Spleen (tissue), 7 donors: ENCODE measurements at regions not wholly inside any gene's neighbourhood (a gene's known extent, or its start where the extent isn't known, plus 50 kb on each side); places are given as distances from the start of the nearest gene placed in this dataset.

Experiments
- CTCF ChIP-seq, 11 experiments: fragments of 200-600 bp in 7 of 11; fragments of 450-650 bp in 4 of 11; sonication (generic) in 4 of 11; IDR thresholded peaks in 8 of 11; conservative IDR thresholded peaks in 3 of 11; 1 replicate in 7 of 11; 2 replicates in 4 of 11; pipeline versions ENCODE4 v1.4.0 to v1.8.0; 2016 to 2021; ENCODE audit warnings: antibody characterized with exemption in 11 of 11, inconsistent platforms in 4 of 11, mild to moderate bottlenecking in 1 of 11
- POLR2AphosphoS5 ChIP-seq, 3 donors: sonication (generic); formaldehyde crosslinking; IDR thresholded peaks; one replicate each; pipeline ENCODE4 v1.5.1; 2017; ENCODE audit warnings: antibody characterized with exemption in 3 of 3
- donor health status: DM: no; HTN: no; CAD: no; lungs with moderate emphysema.
- donor health status: DM: no; HTN: no; CAD: no.
- donor health status: DM: no; HTN: no; CAD: no.

GRCh38 chr4:173747537-173748257, 217.7 kb upstream of the HAND2 start:
- no peak for TF ChIP-seq CTCF (IDR thresholded peaks at IDR 0.05 in 8 of 11, conservative IDR thresholded peaks at IDR 0.05 in 3 of 11)
- no peak for TF ChIP-seq POLR2AphosphoS5 (IDR thresholded peaks at IDR 0.05)
